HEK293 (cell line): ENCODE measurements at regions not wholly inside any gene's neighbourhood (a gene's known extent, or its start where the extent isn't known, plus 50 kb on each side); places are given as distances from the start of the nearest gene placed in this dataset.

Experiments used
- CTCF ChIA-PET: fragments of 350-600 bp; formaldehyde crosslinking; extraction: SDS; loops from one replicate; lab custom pipeline; 2021; ENCODE audit warnings: antibody characterized with exemption; lab: Yijun Ruan, JAX
- POLR2A ChIA-PET: fragments of 300-600 bp; formaldehyde crosslinking; extraction: SDS; loops from one replicate; lab custom pipeline; 2020; ENCODE audit warnings: antibody characterized with exemption, inconsistent platforms; lab: Yijun Ruan, JAX
- H3K27ac ChIP-seq: fragments of 200-500 bp; sonication (Bioruptor generic); 2 replicates; pipeline ENCODE4 v1.5.1; 2014; ENCODE audit warnings: low read depth, low read length, control low read depth, inconsistent platforms; ENCODE audit errors: extremely low read depth
- H3K36me3 ChIP-seq, 2 experiments: fragments of 200-500 bp in 1 of 2; sonication (Bioruptor generic) in 1 of 2; 1 replicate in 1 of 2; 2 replicates in 1 of 2; pipeline ENCODE4 v1.5.1; 2014 to 2017; ENCODE audit warnings: inconsistent platforms in 2 of 2, low read length in 2 of 2; ENCODE audit not compliant: control insufficient read depth in 2 of 2, insufficient read depth in 1 of 2
- H3K4me1 ChIP-seq: fragments of 200-500 bp; sonication (Bioruptor generic); 2 replicates; pipeline ENCODE4 v1.5.1; 2014; ENCODE audit warnings: mild to moderate bottlenecking, low read length, inconsistent platforms; ENCODE audit not compliant: control insufficient read depth, insufficient read depth
- H3K4me3 ChIP-seq: 2 replicates; pipeline ENCODE4 v1.5.1; 2011; ENCODE audit warnings: low read depth, mild to moderate bottlenecking, control low read depth, low read length, moderate library complexity
- H3K9me3 ChIP-seq: fragments of 200-500 bp; sonication (Bioruptor generic); 2 replicates; pipeline ENCODE4 v1.5.1; 2014; ENCODE audit warnings: low read depth, low read length, inconsistent platforms; ENCODE audit not compliant: control insufficient read depth, insufficient read depth
- HOXA7 ChIP-seq: sonication (generic); formaldehyde crosslinking; IDR thresholded peaks from 2 replicates; pipeline ENCODE4 v1.8.1; 2022; ENCODE audit warnings: missing genetic modification reagents, borderline replicate concordance
- KLF16 ChIP-seq: fragments of 450-650 bp; formaldehyde crosslinking; IDR thresholded peaks from 2 replicates; pipeline ENCODE4 v1.5.1; 2017; ENCODE audit warnings: missing biosample characterization, missing genetic modification characterization
- ZFP41 ChIP-seq: fragments of 450-650 bp; formaldehyde crosslinking; IDR thresholded peaks from 2 replicates; pipeline ENCODE4 v1.5.1; 2016; ENCODE audit warnings: missing biosample characterization, missing genetic modification characterization, borderline replicate concordance
- ZNF155 ChIP-seq: fragments of 450-650 bp; formaldehyde crosslinking; IDR thresholded peaks from 2 replicates; pipeline ENCODE4 v1.5.1; 2016; ENCODE audit warnings: missing biosample characterization, missing genetic modification characterization
- ZNF169 ChIP-seq: fragments of 450-650 bp; formaldehyde crosslinking; IDR thresholded peaks from 2 replicates; pipeline ENCODE4 v1.5.1; 2016; ENCODE audit warnings: missing biosample characterization, missing genetic modification characterization
- ZNF174 ChIP-seq: fragments of 450-650 bp; formaldehyde crosslinking; IDR thresholded peaks from 2 replicates; pipeline ENCODE4 v1.5.0; 2017; ENCODE audit warnings: missing biosample characterization, mild to moderate bottlenecking, missing genetic modification characterization
- ZNF23 ChIP-seq: fragments of 450-650 bp; formaldehyde crosslinking; IDR thresholded peaks from 2 replicates; pipeline ENCODE4 v1.5.1; 2016; ENCODE audit warnings: missing biosample characterization, missing genetic modification characterization, borderline replicate concordance
- ZNF366 ChIP-seq: fragments of 450-650 bp; formaldehyde crosslinking; conservative IDR thresholded peaks from 2 replicates; pipeline ENCODE4 v1.5.1; 2016; ENCODE audit warnings: missing biosample characterization, missing genetic modification characterization
- ZNF423 ChIP-seq: fragments of 450-650 bp; formaldehyde crosslinking; IDR thresholded peaks from 2 replicates; pipeline ENCODE4 v1.5.1; 2016; ENCODE audit warnings: missing biosample characterization, missing genetic modification characterization
- TF ChIP-seq, protein P1 (sequence below): fragments of 450-650 bp; formaldehyde crosslinking; IDR thresholded peaks from 2 replicates; pipeline ENCODE4 v1.5.1; 2016; ENCODE audit warnings: missing biosample characterization, missing genetic modification characterization, borderline replicate concordance
- TF ChIP-seq, protein P2 (sequence below): fragments of 450-650 bp; formaldehyde crosslinking; IDR thresholded peaks from 2 replicates; pipeline ENCODE4 v1.5.1; 2016; ENCODE audit warnings: missing biosample characterization, missing genetic modification characterization
- TF ChIP-seq, protein P3 (sequence below): fragments of 450-650 bp; formaldehyde crosslinking; conservative IDR thresholded peaks from 2 replicates; pipeline ENCODE4 v1.5.1; 2016; ENCODE audit warnings: low read depth, missing biosample characterization, missing genetic modification characterization
- TF ChIP-seq, protein P4 (sequence below): fragments of 450-650 bp; formaldehyde crosslinking; IDR thresholded peaks from 2 replicates; pipeline ENCODE4 v1.5.1; 2017; ENCODE audit warnings: missing biosample characterization, missing genetic modification characterization
- TF ChIP-seq, protein P5 (sequence below): fragments of 450-650 bp; formaldehyde crosslinking; IDR thresholded peaks from 2 replicates; pipeline ENCODE4 v1.5.1; 2016; ENCODE audit warnings: missing biosample characterization, missing genetic modification characterization
- TF ChIP-seq, protein P6 (sequence below): fragments of 450-650 bp; IDR thresholded peaks from 2 replicates; pipeline ENCODE4 v1.5.1; 2018; ENCODE audit warnings: missing biosample characterization, mild to moderate bottlenecking, missing genetic modification characterization

DNA sequence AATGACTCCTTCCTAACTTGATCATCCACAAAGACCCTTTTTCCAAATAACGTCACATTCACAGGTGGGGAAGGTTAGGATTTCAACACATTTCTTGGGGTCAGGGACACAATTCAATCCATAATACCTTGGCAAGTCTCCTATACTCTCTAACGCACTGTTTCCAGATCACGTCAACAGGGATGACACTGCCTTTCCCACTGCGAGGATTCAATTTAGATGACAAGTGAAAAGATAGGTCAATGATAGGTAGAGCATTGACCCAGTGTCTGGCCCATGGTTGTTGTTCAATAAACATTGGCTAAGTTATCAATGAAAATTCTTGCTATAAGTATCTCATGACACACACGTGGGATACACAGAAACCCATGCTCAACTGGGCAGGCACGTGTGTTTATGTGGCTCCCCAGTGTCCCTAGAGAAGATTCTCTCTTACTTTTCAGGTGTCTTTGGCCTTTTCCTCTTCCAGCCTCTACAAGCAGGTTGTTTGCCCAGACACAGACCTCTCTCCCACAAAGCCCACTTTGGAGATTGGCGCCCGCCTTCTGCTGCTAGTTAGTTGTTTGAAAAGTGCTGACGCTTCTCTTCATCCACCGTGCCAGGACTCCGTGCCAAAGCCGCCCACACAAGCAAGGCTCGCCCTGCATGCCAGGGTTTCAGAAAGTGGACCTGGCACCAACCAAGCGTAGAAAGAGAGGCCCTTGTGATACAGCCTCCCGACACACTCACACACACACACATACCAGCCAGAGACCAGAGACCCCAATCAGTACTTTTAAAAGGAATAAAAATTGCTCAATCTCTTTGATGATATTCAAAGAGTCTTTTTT lies 594.5 kb downstream of the BNC2 start:
- H3K9me3 ChIP-seq, result no peaks in the 10 kb centered on the region
- H3K27ac ChIP-seq, result no peak overlapping the region
- CTCF ChIA-PET, result no interaction called here
- POLR2A ChIA-PET, result no interaction called here
- no peak overlapping the region for H3K4me3 ChIP-seq
- no peaks in the 10 kb centered on the region for H3K4me1 ChIP-seq
- no peaks in the 10 kb centered on the region for H3K36me3 ChIP-seq
- TF ChIP-seq ZNF169 (tag by site-specific recombination), result no peak
- TF ChIP-seq, protein P1, sequence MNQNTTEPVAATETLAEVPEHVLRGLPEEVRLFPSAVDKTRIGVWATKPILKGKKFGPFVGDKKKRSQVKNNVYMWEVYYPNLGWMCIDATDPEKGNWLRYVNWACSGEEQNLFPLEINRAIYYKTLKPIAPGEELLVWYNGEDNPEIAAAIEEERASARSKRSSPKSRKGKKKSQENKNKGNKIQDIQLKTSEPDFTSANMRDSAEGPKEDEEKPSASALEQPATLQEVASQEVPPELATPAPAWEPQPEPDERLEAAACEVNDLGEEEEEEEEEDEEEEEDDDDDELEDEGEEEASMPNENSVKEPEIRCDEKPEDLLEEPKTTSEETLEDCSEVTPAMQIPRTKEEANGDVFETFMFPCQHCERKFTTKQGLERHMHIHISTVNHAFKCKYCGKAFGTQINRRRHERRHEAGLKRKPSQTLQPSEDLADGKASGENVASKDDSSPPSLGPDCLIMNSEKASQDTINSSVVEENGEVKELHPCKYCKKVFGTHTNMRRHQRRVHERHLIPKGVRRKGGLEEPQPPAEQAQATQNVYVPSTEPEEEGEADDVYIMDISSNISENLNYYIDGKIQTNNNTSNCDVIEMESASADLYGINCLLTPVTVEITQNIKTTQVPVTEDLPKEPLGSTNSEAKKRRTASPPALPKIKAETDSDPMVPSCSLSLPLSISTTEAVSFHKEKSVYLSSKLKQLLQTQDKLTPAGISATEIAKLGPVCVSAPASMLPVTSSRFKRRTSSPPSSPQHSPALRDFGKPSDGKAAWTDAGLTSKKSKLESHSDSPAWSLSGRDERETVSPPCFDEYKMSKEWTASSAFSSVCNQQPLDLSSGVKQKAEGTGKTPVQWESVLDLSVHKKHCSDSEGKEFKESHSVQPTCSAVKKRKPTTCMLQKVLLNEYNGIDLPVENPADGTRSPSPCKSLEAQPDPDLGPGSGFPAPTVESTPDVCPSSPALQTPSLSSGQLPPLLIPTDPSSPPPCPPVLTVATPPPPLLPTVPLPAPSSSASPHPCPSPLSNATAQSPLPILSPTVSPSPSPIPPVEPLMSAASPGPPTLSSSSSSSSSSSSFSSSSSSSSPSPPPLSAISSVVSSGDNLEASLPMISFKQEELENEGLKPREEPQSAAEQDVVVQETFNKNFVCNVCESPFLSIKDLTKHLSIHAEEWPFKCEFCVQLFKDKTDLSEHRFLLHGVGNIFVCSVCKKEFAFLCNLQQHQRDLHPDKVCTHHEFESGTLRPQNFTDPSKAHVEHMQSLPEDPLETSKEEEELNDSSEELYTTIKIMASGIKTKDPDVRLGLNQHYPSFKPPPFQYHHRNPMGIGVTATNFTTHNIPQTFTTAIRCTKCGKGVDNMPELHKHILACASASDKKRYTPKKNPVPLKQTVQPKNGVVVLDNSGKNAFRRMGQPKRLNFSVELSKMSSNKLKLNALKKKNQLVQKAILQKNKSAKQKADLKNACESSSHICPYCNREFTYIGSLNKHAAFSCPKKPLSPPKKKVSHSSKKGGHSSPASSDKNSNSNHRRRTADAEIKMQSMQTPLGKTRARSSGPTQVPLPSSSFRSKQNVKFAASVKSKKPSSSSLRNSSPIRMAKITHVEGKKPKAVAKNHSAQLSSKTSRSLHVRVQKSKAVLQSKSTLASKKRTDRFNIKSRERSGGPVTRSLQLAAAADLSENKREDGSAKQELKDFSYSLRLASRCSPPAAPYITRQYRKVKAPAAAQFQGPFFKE (tag by site-specific recombination), result no peak
- no peak for TF ChIP-seq HOXA7
- no peak for TF ChIP-seq KLF16 (tag by site-specific recombination)
- TF ChIP-seq, protein P2, sequence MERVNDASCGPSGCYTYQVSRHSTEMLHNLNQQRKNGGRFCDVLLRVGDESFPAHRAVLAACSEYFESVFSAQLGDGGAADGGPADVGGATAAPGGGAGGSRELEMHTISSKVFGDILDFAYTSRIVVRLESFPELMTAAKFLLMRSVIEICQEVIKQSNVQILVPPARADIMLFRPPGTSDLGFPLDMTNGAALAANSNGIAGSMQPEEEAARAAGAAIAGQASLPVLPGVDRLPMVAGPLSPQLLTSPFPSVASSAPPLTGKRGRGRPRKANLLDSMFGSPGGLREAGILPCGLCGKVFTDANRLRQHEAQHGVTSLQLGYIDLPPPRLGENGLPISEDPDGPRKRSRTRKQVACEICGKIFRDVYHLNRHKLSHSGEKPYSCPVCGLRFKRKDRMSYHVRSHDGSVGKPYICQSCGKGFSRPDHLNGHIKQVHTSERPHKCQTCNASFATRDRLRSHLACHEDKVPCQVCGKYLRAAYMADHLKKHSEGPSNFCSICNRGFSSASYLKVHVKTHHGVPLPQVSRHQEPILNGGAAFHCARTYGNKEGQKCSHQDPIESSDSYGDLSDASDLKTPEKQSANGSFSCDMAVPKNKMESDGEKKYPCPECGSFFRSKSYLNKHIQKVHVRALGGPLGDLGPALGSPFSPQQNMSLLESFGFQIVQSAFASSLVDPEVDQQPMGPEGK (tag by site-specific recombination), result no peak
- TF ChIP-seq, protein P3, sequence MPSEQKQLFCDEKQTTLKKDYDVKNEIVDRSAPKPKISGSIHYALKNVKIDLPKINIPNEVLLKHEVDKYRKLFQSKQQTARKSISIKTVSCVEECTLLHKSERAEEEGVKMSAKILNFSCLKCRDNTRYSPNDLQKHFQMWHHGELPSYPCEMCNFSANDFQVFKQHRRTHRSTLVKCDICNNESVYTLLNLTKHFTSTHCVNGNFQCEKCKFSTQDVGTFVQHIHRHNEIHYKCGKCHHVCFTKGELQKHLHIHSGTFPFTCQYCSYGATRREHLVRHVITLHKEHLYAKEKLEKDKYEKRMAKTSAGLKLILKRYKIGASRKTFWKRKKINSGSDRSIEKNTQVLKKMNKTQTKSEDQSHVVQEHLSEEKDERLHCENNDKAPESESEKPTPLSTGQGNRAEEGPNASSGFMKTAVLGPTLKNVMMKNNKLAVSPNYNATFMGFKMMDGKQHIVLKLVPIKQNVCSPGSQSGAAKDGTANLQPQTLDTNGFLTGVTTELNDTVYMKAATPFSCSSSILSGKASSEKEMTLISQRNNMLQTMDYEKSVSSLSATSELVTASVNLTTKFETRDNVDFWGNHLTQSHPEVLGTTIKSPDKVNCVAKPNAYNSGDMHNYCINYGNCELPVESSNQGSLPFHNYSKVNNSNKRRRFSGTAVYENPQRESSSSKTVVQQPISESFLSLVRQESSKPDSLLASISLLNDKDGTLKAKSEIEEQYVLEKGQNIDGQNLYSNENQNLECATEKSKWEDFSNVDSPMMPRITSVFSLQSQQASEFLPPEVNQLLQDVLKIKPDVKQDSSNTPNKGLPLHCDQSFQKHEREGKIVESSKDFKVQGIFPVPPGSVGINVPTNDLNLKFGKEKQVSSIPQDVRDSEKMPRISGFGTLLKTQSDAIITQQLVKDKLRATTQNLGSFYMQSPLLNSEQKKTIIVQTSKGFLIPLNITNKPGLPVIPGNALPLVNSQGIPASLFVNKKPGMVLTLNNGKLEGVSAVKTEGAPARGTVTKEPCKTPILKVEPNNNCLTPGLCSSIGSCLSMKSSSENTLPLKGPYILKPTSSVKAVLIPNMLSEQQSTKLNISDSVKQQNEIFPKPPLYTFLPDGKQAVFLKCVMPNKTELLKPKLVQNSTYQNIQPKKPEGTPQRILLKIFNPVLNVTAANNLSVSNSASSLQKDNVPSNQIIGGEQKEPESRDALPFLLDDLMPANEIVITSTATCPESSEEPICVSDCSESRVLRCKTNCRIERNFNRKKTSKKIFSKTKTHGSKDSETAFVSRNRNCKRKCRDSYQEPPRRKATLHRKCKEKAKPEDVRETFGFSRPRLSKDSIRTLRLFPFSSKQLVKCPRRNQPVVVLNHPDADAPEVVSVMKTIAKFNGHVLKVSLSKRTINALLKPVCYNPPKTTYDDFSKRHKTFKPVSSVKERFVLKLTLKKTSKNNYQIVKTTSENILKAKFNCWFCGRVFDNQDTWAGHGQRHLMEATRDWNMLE (tag by site-specific recombination), result no peak
- TF ChIP-seq ZFP41 (tag by site-specific recombination), result no peak
- TF ChIP-seq, protein P4, sequence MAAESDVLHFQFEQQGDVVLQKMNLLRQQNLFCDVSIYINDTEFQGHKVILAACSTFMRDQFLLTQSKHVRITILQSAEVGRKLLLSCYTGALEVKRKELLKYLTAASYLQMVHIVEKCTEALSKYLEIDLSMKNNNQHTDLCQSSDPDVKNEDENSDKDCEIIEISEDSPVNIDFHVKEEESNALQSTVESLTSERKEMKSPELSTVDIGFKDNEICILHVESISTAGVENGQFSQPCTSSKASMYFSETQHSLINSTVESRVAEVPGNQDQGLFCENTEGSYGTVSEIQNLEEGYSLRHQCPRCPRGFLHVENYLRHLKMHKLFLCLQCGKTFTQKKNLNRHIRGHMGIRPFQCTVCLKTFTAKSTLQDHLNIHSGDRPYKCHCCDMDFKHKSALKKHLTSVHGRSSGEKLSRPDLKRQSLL (tag by site-specific recombination), result no peak
- TF ChIP-seq ZNF366 (tag by site-specific recombination), result no peak
- TF ChIP-seq, protein P5, sequence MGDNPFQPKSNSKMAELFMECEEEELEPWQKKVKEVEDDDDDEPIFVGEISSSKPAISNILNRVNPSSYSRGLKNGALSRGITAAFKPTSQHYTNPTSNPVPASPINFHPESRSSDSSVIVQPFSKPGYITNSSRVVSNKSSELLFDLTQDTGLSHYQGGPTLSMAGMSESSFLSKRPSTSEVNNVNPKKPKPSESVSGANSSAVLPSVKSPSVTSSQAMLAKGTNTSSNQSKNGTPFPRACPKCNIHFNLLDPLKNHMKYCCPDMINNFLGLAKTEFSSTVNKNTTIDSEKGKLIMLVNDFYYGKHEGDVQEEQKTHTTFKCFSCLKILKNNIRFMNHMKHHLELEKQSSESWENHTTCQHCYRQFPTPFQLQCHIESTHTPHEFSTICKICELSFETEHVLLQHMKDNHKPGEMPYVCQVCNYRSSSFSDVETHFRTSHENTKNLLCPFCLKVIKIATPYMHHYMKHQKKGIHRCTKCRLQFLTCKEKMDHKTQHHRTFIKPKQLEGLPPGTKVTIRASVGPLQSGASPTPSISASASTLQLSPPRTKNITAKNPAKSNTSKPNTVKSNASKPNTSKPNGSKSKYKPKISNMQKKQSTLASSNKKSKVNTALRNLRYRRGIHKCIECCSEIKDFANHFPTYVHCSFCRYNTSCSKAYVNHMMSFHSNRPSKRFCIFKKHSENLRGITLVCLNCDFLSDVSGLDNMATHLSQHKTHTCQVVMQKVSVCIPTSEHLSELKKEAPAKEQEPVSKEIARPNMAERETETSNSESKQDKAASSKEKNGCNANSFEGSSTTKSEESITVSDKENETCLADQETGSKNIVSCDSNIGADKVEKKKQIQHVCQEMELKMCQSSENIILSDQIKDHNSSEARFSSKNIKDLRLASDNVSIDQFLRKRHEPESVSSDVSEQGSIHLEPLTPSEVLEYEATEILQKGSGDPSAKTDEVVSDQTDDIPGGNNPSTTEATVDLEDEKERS (tag by site-specific recombination), result no peak
- no peak for TF ChIP-seq ZNF23 (tag by site-specific recombination)
- no peak for TF ChIP-seq ZNF155
- TF ChIP-seq ZNF174 (tag by site-specific recombination), result no peak
- TF ChIP-seq ZNF423, result no peak
- TF ChIP-seq, protein P6, sequence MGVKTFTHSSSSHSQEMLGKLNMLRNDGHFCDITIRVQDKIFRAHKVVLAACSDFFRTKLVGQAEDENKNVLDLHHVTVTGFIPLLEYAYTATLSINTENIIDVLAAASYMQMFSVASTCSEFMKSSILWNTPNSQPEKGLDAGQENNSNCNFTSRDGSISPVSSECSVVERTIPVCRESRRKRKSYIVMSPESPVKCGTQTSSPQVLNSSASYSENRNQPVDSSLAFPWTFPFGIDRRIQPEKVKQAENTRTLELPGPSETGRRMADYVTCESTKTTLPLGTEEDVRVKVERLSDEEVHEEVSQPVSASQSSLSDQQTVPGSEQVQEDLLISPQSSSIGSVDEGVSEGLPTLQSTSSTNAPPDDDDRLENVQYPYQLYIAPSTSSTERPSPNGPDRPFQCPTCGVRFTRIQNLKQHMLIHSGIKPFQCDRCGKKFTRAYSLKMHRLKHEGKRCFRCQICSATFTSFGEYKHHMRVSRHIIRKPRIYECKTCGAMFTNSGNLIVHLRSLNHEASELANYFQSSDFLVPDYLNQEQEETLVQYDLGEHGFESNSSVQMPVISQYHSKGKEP (tag by site-specific recombination), result no peak
